Muscle of leg (tissue), 3 donors: ENCODE measurements at regions not wholly inside any gene's neighbourhood (a gene's known extent, or its start where the extent isn't known, plus 50 kb on each side); places are given as distances from the start of the nearest gene placed in this dataset.
"Not testable (repeated sequence)": the region's sequence is repeated elsewhere in the genome, so short reads cannot be mapped to it uniquely, and the experiment has no call there.

ENCODE experiments used
- DNase-seq: peaks from one replicate; pipeline ENCODE4 v3.0.0; 2013
- H3K27ac ChIP-seq: one replicate; pipeline ENCODE4 v1.5.1; 2013; ENCODE audit warnings: mild to moderate bottlenecking, low read length, control low read depth
- H3K27me3 ChIP-seq: one replicate; pipeline ENCODE4 v1.6.1; 2013; ENCODE audit warnings: low read length; ENCODE audit not compliant: control insufficient read depth, insufficient read depth
- H3K36me3 ChIP-seq: one replicate; pipeline ENCODE4 v1.6.1; 2013; ENCODE audit warnings: low read length; ENCODE audit not compliant: control insufficient read depth, insufficient read depth
- H3K4me1 ChIP-seq: one replicate; pipeline ENCODE4 v1.6.1; 2013; ENCODE audit warnings: low read length; ENCODE audit not compliant: control insufficient read depth, insufficient read depth
- H3K4me3 ChIP-seq: one replicate; pipeline ENCODE4 v1.5.1; 2013; ENCODE audit warnings: low read length, control low read depth
- H3K9me3 ChIP-seq: replicated peaks from 2 replicates; pipeline ENCODE4 v1.6.1; 2013; ENCODE audit warnings: low read depth, low read length; ENCODE audit not compliant: control insufficient read depth
- WGBS: methylation state at CpG from one replicate; pipeline ENCODE4 v1.1.5; 2013; ENCODE audit warnings: missing lambda C conversion rate; ENCODE audit not compliant: insufficient coverage; 5-methylcytosine and 5-hydroxymethylcytosine counted together

GRCh38 chr10:26932576-26932975, 71.8 kb upstream of the ABI1 start:
- no peak overlapping the region for H3K4me3 ChIP-seq
- DNase-seq, result no peak
- H3K9me3 ChIP-seq, result no peaks in the 10 kb centered on the region
- H3K4me1 ChIP-seq, result peaks cover 7% of the 10 kb centered on the region
- no peak overlapping the region for H3K27ac ChIP-seq
- H3K36me3 ChIP-seq, result no peaks in the 10 kb centered on the region
- WGBS, result no CpG with 5 or more reads among the region's 2 CpGs
- H3K27me3 ChIP-seq, result no peaks in the 10 kb centered on the region

GRCh38 chr10:26931223-26931622, 70.5 kb upstream of the ABI1 start:
- 1% methylated on average over 12 of the region's 21 CpGs for WGBS
- Histone ChIP-seq H3K4me1 (peaks cover 7% of the 10 kb centered on the region), H3K27ac (no peak overlapping the region), H3K27me3 (no peaks in the 10 kb centered on the region), H3K36me3 (no peaks in the 10 kb centered on the region), H3K9me3 (no peaks in the 10 kb centered on the region), H3K4me3 (peak overlapping the region; percentile 15)
- no peak for DNase-seq

GRCh38 chr10:26922824-26923223, 62.1 kb upstream of the ABI1 start:
- not testable (repeated sequence) for H3K4me1 ChIP-seq, DNase-seq, H3K27ac ChIP-seq, H3K27me3 ChIP-seq, H3K4me3 ChIP-seq, H3K9me3 ChIP-seq, H3K36me3 ChIP-seq
- no CpG with 5 or more reads among the region's 3 CpGs for WGBS

GRCh38 chr10:26919156-26919860, 58.5 kb upstream of the ABI1 start:
- DNase-seq, result peak; percentile 19
- WGBS, result 91% methylated on average over 5 of the region's 16 CpGs
- not testable (repeated sequence) for H3K27ac ChIP-seq, H3K4me3 ChIP-seq, H3K4me1 ChIP-seq, H3K9me3 ChIP-seq, H3K36me3 ChIP-seq, H3K27me3 ChIP-seq

GRCh38 chr10:26914898-26915297, 54.1 kb upstream of the ABI1 start:
- Histone ChIP-seq H3K27ac (no peak overlapping the region), H3K4me3 (no peak overlapping the region), H3K36me3 (no peaks in the 10 kb centered on the region), H3K4me1 (no peaks in the 10 kb centered on the region), H3K9me3 (no peaks in the 10 kb centered on the region), H3K27me3 (no peaks in the 10 kb centered on the region)
- DNase-seq, result no peak

- Histone ChIP-seq H3K9me3 (no peaks in the 10 kb centered on the region), H3K27ac (no peak overlapping the region), H3K4me3 (no peak overlapping the region), H3K36me3 (no peaks in the 10 kb centered on the region), H3K4me1 (no peaks in the 10 kb centered on the region), H3K27me3 (no peaks in the 10 kb centered on the region)
- no peak for DNase-seq
- 78% methylated on average over 2 of the region's 4 CpGs for WGBS
Observed at GRCh38 chr10:26911811-26912461, 51.2 kb upstream of the ABI1 start.
